ENCODE measurements at regions not wholly inside any gene's neighbourhood (a gene's known extent, or its start where the extent isn't known, plus 50 kb on each side); places are given as distances from the start of the nearest gene placed in this dataset.

DNA sequence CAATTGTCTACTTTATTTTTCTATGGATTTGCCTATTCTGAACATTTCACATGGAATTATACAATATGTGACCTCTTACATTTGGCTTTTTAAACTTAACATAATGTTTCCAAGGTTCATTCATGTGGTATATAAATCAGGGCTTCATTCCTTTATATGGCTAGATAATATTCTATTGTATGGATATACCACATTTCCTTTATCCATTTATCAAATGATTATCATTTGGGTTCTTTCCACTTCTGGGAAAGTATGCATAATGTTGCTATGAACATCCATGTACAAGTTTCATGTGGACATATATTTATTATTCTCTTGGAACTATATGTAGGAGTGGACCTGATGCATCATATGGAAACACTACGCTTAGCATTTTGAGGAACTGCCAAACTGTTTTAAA is 99.7 kb upstream of the NCKAP5 start:
- DNase-seq, result no peak

DNA sequence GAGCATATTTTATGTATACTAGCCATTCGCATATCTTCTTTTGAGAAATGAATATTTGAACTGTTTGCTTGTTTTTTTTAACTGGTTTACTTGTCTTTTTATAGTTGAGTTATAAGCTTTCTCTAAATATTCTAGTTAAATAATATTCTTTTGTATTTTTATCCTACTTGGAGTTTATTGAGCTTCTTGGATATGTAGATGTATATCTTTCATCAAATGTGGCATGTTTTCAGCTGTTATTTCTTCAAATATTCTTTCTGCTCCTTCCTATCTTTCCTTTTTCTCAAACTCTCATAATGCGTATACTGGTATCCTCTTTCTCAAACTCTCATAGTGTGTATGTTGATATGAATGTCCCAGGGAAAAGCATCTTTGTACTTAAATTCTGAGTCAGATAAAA is 100.3 kb upstream of the NCKAP5 start:
- DNase-seq, result no peak

DNA sequence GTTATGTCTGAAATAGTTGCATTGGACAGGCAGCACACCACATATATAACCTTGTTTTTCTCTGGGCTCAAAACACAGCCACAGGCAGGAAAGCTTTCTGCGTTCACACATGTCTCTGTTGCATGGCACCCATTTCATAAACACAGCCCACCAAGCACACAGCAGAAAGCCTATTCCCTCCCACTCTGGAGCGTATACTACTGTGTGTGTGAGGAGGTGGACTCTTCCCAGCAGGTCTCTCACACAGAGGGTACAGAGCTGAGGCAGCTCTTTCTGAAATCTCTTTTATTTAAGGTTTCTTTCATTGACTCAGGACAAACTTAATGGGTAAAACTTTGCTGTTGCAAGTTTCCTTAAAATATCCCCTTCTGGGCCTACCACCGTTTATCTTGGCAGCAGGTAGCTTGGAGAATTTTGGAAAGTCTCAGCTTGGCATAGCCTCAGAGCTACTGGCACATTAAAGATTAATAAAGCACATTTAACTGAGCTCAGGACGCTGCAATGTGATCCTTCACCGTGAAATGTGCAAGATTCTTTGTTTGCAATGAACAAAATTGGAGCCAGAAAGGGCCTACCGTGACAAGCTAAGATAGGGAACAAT is 105.1 kb upstream of the NCKAP5 start:
- DNase-seq, result no peak

DNA sequence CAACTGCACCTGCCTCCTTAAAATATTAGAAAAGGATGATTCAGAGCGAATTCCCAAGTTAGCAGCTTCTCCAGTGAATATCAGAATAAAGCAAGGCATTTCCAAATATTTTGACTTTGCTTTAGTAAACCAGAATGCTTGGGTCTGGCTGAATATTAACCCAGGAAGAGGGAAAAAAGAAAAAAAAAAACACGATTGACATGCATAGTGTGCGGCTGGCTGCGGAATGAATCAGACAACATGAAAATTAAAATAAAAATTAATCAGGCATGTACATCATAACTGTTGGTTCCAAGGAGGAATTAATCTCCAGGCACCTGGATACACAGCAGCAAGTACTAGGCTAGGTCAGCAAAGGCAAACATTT is 105.8 kb upstream of the NCKAP5 start:
- DNase-seq, result no peak

DNA sequence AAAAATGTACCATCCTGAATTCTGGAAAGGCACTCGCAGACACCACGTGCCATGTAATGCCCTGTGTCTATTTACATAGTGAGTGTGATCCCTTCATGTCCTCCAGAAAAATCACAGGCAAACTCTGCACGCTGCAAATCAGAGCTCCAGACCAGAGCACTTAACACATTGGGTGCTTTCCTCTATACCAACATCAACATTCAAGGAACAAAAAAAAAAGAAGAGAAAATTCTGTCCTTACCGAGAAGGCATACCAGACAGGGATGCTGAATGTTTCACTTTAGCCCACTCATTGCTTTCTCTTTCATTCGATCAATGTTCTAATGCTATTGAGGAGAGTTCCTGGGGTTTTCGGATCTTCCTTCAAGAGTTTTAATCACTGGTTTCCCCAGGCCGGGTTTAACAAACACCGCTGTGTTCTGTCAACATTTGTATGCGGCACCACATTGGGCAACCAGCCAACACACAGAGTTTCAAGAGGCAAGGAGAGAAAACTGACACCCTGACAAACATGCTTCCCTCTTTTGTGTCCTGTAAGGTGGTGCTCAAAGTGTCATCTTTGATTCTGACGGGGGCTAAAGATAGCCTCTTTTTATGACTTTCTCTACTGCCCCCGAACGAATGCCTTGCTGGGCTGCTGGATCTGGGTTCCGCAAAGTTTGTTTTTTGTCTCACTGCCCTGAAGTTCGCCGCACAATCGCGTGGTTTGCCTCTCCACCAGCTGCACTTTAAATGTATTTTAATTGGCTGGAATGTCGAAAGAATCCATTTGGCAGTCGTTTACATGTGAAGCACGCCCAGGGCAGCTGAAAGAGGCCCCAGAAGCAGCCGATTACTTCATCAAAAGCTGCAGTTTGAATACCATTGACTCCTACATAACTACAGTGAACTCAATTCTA is 106.4 kb upstream of the NCKAP5 start:
- no peak for DNase-seq

DNA sequence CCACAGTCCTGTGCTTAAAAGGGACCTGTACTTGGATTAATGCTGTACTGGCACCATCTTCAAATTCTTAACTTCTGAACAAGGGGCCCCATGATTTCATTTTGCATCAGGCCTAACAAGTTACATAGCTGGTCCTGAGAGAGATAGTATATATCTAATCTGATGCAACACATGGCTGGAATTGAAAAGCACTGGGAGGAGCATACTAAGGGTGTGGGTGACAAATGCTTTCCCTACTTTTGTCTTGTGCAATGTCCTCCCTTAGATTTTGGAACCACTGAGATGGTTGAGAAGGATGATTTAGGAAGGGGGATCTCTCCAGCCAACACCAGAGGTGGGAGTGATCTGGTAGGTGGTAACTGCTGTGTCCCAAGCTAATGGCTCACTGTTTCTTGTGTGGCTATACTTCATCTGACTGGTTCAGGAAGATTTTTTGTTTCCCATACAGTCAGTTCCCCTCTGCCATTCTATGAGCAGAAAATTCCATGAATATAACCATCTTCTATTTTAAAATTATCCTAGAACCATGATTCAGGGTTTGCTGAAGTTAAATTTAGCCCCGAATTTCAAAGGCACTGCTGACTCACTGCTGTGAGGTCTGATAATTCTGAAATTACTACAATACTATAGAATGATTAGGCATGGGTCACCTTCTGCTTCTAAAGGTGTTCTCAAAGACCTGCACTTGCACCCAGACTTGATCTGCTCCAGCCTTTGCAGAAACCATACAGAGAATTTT is 108.3 kb upstream of the NCKAP5 start:
- no peak for DNase-seq

DNA sequence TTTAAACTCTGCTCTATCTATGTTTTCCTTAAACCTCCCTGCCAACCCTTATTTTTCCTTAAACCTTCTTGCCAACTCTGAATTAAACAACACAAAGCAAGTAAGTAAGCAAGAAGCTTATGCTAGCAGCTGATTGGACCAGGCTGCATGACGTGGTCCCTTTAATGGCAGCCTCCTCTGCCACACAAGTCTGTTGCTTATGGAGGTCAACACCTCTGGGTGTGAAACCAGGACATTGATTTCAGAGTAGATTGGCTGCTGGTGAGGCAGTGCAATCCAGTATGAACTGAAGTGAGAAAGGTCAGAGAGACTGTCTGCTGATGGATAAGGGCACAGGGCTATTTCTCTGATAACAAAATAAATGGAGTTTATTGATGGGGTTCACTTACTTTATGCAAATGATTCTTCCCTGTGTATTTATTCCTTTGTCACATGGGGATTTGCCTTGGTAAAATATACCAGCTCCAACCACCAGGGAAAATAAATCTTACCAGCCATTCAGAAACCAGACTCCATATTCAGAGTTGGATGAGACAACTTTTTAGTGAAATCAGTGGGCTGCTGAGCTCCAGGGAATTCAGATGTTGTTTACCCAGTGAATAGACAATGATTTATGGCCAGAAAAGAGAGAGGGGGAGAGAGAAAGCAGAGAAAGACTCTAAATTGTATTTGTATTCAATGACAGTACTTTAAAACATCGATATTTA is 112.2 kb upstream of the NCKAP5 start:
- DNase-seq, result no peak

DNA sequence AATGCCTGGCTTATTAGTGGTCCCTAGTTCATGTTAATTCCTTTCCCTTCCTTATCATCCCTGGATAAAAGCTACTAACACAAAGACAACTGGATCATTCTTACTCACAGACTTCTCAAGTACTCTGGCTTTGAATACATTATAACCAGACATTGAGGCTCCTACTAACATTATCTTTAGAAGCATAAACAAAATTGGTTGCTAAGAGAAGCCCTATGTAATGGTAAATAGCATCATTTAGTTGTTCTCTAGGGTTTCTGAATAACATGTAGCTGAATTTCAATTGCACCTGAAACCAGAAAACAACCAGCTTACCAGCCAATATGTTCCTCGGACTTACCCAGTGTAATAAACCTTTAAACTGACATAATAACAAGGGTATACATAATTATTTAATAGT is 114.1 kb upstream of the NCKAP5 start:
- no peak for DNase-seq

DNA sequence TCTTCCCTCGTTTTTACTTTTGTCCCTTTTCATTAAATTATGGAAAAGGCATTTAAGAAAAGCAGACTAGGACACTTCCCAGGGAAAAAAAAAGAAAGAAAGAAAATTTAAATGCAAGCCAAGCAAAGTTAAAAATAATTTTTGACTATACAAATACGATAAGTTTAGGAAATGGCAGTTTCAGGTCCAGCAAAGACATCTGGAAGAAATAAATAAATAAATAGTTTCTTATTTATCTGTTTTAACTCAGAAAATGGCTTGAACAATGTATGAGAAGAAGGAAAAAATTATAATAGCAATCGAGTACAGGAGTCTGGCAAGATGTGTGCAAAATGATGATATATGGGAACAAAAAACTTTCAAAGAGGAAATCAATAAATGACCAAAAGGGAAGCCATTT is 114.6 kb upstream of the NCKAP5 start:
- no peak for DNase-seq

DNA sequence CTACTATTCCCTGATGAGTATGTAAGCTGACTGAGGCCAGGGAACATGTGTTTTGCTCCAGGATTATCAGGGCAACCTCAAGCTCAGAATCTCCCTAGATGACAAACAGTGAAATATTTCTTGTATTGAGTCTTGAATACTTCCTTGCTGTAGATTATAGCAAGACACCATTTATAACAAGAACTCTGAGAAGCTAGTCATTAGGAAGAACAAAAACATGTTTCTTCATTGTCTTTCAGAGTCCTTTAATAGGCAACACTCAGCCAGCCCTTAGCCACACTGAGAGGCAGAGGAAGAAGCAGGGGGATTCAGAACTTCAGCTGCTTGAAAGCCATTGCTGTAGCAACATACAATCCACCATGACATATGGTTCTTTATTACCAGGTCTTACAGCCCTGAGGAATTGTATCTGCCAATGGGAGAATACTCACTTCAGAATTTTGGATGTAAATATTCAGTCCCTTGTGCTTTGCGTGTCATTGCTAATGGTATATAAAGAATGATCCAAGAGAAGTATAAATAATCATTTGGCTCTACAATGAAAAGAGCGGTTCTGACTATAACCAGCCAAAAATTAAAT is 117.5 kb upstream of the NCKAP5 start:
- DNase-seq, result no peak

DNA sequence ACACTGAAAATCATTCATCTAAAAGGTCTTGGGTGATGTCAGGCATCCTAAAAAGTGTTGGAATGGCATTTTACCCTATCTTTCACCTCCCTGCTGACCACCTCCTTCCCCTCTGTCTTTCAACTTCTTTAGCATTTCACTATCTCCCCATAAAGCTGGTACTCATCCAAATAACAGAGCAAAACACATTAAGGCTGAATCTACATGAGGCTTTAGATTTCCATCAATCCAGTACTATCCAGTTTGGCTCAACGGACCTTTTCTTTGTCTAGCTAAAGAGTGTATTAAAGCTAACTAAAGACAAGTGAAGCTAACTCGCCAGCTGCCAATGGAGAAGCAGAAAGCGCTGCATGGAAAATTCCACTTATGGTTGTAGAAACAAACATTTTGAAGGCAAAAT is 122.5 kb upstream of the NCKAP5 start:
- no peak for DNase-seq

DNA sequence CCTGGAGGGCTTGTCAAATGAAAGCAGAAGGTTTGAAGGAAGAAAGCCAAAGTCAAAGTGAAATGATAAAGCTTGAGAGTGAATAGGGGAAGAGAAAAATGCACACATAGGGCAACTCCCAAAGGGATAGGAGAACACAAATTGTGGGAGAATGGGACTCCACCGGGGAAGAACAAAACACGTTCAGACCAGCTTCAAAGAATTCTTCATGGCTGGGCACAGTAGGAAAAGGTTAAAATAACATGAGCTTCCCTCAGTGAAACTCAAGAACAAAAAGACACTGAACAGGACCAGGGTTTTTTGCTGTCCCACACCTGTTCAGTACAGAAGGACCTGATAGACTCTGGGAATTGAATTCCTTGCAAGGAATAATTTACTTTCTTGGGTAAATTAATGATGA is 123.1 kb upstream of the NCKAP5 start:
- no peak for DNase-seq

DNA sequence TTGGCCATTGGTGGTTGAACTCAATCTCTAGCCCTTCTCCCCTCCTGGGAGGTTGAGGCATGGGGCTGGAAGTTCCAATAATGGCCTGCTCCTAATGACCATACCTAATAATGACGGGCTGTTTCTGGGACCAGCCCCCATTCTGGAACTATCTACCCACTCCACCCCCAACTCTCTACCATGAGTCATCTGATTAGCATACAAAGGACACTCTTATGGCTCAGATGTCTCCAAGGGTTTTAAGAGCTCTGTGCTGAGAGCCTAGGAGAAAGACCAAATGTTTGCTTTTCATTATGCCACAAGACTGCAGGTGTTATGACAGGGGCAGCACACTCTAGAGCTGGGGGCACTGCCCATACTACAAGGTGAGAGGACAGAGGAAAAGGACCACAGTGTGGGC is 137.0 kb upstream of the NCKAP5 start:
- no peak for DNase-seq

DNA sequence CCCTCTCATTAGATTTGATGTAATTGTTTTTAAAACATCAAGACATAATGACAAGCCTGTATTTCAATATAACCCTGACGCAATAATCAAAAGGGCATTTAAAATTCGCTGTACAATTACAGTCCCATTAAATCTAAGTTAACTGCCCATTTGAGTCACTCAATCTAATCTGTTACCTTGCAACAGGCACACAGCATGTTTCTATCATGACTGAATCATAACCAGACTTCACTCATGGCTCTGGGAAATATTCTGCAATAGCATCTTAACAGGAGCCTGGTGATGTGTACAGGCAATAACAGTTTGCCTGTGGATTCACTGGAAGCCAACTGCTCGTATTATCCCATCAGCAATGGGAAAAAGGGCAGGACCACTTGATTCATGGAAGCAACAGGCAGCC is 142.3 kb upstream of the NCKAP5 start:
- no peak for DNase-seq

DNA sequence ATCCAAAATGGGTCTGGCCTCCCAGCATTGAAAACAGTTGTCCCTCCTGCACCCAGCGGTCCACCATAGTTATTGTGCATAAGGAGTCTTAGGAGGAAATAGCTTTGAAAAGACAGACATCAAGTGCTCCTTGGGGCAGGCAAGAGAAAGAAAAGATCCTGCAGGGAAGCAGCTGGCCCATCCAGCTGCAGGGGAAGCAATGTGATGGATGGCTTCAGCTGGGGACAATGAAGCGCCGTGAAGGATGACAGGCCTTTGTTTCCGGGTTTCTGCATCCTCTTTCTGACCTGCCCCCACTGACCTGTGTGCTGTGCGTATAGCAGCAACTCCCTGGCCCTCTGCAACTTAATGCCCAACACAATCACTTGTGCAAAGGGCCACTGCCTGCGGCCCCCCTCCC is 142.9 kb upstream of the NCKAP5 start:
- no peak for DNase-seq

DNA sequence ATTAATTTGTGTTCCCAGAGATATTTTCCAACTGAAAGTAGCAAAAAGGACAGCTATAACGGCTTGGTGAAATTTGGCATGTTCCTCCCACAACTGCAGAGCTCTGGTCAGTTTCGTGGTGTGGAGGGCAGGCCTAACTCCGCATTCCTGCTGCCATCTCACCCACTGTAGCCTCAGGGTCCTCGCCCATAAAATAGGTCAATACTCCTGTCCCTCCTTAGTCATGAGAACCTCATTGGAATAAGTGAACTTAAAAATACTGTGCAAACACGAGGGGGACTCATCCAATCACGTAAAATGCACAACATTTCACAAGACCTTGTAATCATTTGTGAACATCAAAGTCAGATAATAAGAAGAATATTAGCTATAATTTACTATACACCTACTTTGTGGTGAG is 143.5 kb upstream of the NCKAP5 start:
- DNase-seq, result no peak

DNA sequence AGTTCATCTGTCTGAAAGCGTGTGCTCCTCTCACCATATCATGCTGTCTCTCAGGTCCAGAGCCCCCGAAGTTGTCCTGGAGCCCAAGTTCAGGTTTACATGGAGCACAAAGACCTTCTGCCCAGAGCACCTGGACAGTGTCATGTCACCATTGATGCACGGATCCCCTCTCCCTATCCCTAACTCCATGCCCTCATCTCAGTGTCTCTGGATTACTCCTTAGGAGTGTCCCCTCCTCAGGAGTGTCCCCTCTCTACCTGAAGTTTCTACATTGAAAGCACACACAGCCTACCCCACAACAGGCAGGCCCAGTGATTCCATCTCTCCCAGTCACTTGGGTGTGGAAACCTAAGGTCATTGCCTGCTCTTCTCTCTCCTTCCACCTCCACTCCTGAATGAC is 144.1 kb upstream of the NCKAP5 start:
- no peak for DNase-seq

DNA sequence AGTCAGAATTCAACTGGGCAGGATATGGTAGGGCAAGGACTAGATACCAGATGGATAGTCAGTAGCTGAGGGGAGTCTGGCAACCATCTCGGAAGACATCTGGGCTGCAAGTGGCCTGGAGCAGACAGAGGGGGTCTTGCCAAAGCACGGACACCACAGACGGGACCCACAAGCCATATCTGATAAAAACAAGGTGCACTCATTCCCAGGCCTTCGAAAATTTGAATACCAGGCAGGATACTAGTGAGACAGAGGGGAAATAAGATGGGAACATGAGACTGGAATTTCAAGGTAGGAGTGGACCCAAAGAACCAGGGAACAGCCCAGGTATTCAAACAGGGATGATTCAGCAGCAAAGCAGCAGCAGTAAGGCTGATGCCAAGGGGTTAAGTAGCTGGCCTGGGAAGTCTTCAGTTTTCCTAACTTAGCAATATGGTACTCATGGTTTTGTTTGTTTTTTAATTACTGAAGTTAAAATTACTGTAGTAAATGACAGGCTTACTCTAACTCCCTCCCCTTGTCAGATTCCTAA is 144.9 kb upstream of the NCKAP5 start:
- DNase-seq, result no peak

DNA sequence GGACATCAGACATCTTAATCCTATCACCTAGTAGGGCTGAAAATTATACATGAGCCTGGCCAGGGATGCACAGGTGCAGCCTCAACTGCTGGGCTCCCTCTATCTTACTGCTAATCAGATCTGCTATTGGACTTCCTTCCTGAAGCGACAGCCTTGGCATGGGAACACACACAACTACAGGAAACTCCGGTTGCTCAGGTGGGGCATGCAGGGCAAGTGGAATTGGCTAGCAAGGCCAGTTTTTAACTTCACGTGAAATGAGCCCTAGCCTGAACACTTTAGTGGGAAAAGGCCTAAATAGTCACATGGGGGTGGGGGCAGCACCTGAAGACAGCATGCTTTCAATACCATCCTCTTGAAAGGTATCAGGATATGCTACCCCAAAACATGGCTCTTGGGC is 147.9 kb upstream of the NCKAP5 start:
- DNase-seq, result no peak

DNA sequence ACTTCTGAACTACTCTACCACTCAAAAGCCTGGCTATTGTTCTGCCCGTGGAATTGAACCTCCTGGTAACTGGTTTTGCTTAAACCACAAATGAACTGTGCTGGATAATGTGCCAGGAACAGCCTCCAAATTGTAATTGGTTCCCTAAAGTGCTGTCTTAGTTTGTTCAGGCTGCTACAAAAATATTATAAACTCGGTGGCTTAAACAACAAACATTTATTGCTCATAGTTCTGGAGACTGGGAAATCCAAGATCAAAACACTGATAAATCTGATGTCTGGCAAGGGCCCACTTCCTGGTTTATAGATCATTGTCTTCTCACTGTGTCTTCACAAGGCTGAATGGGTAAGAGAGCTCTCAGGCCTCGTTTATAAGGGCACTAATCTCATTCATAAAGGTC is 149.2 kb upstream of the NCKAP5 start:
- DNase-seq, result no peak

DNA sequence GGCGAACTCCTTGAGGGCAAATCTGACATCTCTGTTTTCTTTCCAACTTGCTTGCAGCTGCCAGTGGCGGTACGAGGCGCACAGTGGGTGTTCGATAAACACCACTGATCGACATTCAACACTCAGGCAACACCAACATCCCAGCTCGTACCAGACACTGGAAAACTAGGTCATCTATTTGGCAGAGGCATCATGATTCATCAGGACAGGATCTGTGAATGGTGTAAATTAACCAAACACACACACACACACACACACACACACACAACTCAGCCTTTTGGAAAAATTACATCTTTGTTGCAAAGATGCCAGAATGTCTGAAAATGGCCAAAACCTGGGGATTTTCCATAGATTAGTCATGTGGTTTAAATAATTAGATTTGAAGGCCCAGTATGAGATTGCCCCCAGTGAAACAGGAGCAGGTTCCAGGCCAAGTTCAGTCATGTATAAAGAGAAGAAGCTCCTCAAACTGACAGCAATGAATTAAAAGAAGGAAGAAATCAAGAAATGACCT is 150.5 kb upstream of the NCKAP5 start:
- DNase-seq, result no peak

DNA sequence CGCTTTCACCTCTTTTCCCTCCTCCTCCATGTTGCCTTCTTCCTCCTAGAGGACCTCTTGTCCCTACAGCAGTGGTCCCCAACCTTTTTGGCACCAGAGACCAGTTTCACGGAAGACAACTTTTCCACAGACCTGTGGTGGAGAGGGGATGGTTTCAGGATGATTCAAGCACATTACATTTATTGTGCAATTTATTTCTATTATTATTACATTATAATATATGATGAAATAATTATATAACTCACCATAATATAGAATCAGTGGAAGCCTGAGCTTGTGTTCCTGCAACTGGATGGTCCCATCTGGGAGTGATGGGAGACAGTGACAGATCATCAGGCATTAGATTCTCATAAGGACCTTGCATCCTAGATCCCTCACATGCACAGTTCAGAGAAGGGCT is 152.2 kb upstream of the NCKAP5 start:
- DNase-seq, result no peak

DNA sequence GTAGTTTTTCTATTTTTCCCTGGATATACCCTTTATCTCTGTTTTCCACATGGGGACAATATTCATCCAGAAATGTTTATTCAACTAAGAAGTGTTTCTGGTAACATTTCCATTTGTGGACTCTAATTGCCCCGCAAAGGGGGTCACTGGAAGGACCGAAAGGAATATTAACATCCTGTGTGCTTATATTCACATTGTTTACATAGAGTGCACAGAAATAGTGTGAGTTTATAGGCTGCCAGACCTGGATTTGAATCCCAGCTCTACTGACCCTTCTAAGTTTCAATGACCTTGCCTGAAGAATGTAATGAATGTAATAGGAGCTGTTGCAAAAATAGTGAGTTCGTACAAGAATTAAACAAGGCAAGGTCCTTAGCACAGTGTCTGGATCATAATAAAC is 152.9 kb upstream of the NCKAP5 start:
- no peak for DNase-seq

All from activated CD4-positive, alpha-beta T cell treated with anti-CD3 and anti-CD28 coated beads, Interleukin-2, amount 50 U/mL, for 4 hours (primary cell).